HCT116 (cell line): ENCODE measurements at regions not wholly inside any gene's neighbourhood (a gene's known extent, or its start where the extent isn't known, plus 50 kb on each side); places are given as distances from the start of the nearest gene placed in this dataset.

ENCODE experiments used
- ATAC-seq: fragments of 200-7000 bp; cut with Tn5 transposase; 2 replicates; pipeline ENCODE4 v1.9.1; 2020; ENCODE audit warnings: mild to moderate bottlenecking, moderate library complexity
- BruUV-seq: library from RNA; stranded (reverse); fragments of 400-500 nt; replicated peaks from 2 replicates; lab custom pipeline; 2021; lab: Mats Ljungman, UMichigan
- CTCF ChIA-PET: fragments of 300-600 bp; sonication (Branson Sonifier 250); formaldehyde crosslinking; loops from one replicate; lab custom pipeline; 2021; ENCODE audit warnings: antibody characterized with exemption; lab: Charles Lee
- POLR2A ChIA-PET: fragments of 300-600, 350-600 bp; sonication (Branson Sonifier 250); formaldehyde crosslinking; loops from one replicate; lab custom pipeline; 2021; ENCODE audit warnings: antibody characterized with exemption; lab: Charles Lee
- RAD21 ChIA-PET, 2 experiments: fragments of 300-600 bp; sonication (Branson Sonifier 250); formaldehyde crosslinking; loops; one replicate each; lab custom pipeline; 2023; ENCODE audit warnings: low total read pairs in 2 of 2; ENCODE audit not compliant: uncharacterized antibody in 2 of 2, unreplicated experiment in 2 of 2, low non-redundant PET in 1 of 2; lab: Charles Lee
- DNase-seq: peaks from one replicate; pipeline ENCODE4 v3.0.0-alpha.2; 2010; ENCODE audit warnings: low read depth, low spot score
- H2AFZ ChIP-seq: fragments of 200-600 bp; shearing (Covaris generic), sonication (generic); 2 replicates; pipeline ENCODE4 v1.6.1; 2017; ENCODE audit warnings: low read depth, mixed run types, mixed read lengths, antibody characterized with exemption, low read length; ENCODE audit not compliant: poor library complexity, severe bottlenecking
- H3K27ac ChIP-seq: 2 replicates; pipeline ENCODE4 v1.5.1; 2012; ENCODE audit warnings: low read depth, low read length
- H3K27me3 ChIP-seq: fragments of 200-600 bp; sonication (generic); 2 replicates; pipeline ENCODE4 v1.6.1; 2016; ENCODE audit warnings: mixed run types, low read length, mixed read lengths; ENCODE audit not compliant: insufficient read depth
- H3K36me3 ChIP-seq, 2 experiments: fragments of 200-500 bp in 1 of 2; fragments of 200-600 bp in 1 of 2; sonication (Bioruptor generic) in 1 of 2; sonication (generic) in 1 of 2; 2 replicates each; pipeline versions ENCODE4 v1.5.1 to v1.6.1; 2014 to 2016; ENCODE audit warnings: low read length in 2 of 2, inconsistent platforms in 1 of 2, mixed read lengths in 1 of 2, mixed run types in 1 of 2; ENCODE audit not compliant: insufficient read depth in 2 of 2, control insufficient read depth in 1 of 2
- H3K4me1 ChIP-seq, 2 experiments: fragments of 200-600 bp in 1 of 2; sonication (generic) in 1 of 2; 2 replicates each; pipeline versions ENCODE4 v1.5.1 to v1.6.1; 2012 to 2017; ENCODE audit warnings: low read length in 2 of 2, inconsistent platforms in 1 of 2, mild to moderate bottlenecking in 1 of 2, mixed read lengths in 1 of 2, mixed run types in 1 of 2, moderate library complexity in 1 of 2; ENCODE audit not compliant: insufficient read depth in 2 of 2, control insufficient read depth in 1 of 2
- H3K4me2 ChIP-seq: fragments of 200-600 bp; sonication (generic); 2 replicates; pipeline ENCODE4 v1.6.1; 2017; ENCODE audit warnings: mixed run types, low read length, mixed read lengths
- H3K4me3 ChIP-seq, 2 experiments: fragments of 200-600 bp in 1 of 2; sonication (generic) in 1 of 2; replicated peaks in 1 of 2; 2 replicates each; pipeline ENCODE4 v1.5.1; 2011 to 2016; ENCODE audit warnings: low read length in 2 of 2, control low read depth in 1 of 2, low read depth in 1 of 2, mild to moderate bottlenecking in 1 of 2, mixed read lengths in 1 of 2, mixed run types in 1 of 2
- H3K79me2 ChIP-seq: fragments of 200-600 bp; sonication (generic); 2 replicates; pipeline ENCODE4 v1.6.1; 2017; ENCODE audit warnings: mild to moderate bottlenecking, mixed run types, low read length, moderate library complexity, mixed read lengths; ENCODE audit not compliant: insufficient read depth
- H3K9ac ChIP-seq: fragments of 200-600 bp; sonication (generic); 2 replicates; pipeline ENCODE4 v1.6.1; 2016; ENCODE audit warnings: low read length, mixed read lengths
- H3K9me2 ChIP-seq: fragments of 200-600 bp; sonication (generic), shearing (Covaris generic); 2 replicates; pipeline ENCODE4 v1.6.1; 2017; ENCODE audit warnings: mixed run types, mild to moderate bottlenecking, moderate library complexity; ENCODE audit not compliant: insufficient read depth
- H3K9me3 ChIP-seq, 2 experiments: fragments of 200-500 bp in 1 of 2; fragments of 200-600 bp in 1 of 2; sonication (Bioruptor generic) in 1 of 2; sonication (generic) in 1 of 2; 2 replicates each; pipeline ENCODE4 v1.6.1; 2014 to 2017; ENCODE audit warnings: low read length in 2 of 2, mixed read lengths in 2 of 2, inconsistent platforms in 1 of 2, low read depth in 1 of 2, mild to moderate bottlenecking in 1 of 2, mixed run types in 1 of 2, moderate library complexity in 1 of 2; ENCODE audit not compliant: control insufficient read depth in 1 of 2, insufficient read depth in 1 of 2
- H4K20me1 ChIP-seq: fragments of 200-600 bp; sonication (generic), shearing (Covaris generic); 2 replicates; pipeline ENCODE4 v1.6.1; 2017; ENCODE audit warnings: mixed run types, mild to moderate bottlenecking, moderate library complexity; ENCODE audit not compliant: insufficient read depth
- ELF1 ChIP-seq: IDR thresholded peaks from 2 replicates; pipeline ENCODE4 v1.6.1; 2012; ENCODE audit warnings: low read depth, borderline replicate concordance
- EZH2 ChIP-seq: fragments of 200-600 bp; sonication (generic); IDR thresholded peaks from 2 replicates; pipeline ENCODE4 v1.6.1; 2017; ENCODE audit warnings: antibody characterized with exemption, mixed run types
- EZH2phosphoT487 ChIP-seq: fragments of 200-600 bp; IDR thresholded peaks from 2 replicates; pipeline ENCODE4 v1.6.1; 2018; ENCODE audit warnings: antibody characterized with exemption, borderline replicate concordance
- FOSL1 ChIP-seq: IDR thresholded peaks from 2 replicates; pipeline ENCODE4 v1.6.1; 2012; ENCODE audit warnings: low read depth
- MAX ChIP-seq: IDR thresholded peaks from 2 replicates; pipeline ENCODE4 v1.6.1; 2012
- POLR2AphosphoS5 ChIP-seq: IDR thresholded peaks from 2 replicates; pipeline ENCODE4 v1.6.1; 2011; ENCODE audit warnings: mild to moderate bottlenecking, low read depth, low read length, moderate library complexity
- SIN3A ChIP-seq: IDR thresholded peaks from 2 replicates; pipeline ENCODE4 v1.6.1; 2012; ENCODE audit warnings: low read depth
- TCF7L2 ChIP-seq: IDR thresholded peaks from 2 replicates; pipeline ENCODE4 v1.7.0; 2011; ENCODE audit warnings: borderline replicate concordance, inconsistent platforms; ENCODE audit not compliant: insufficient read depth, insufficient read length; ENCODE audit errors: extremely low read depth
- ZFX ChIP-seq: fragments of 450-650 bp; IDR thresholded peaks from 2 replicates; pipeline ENCODE4 v1.6.1; 2017
- intact Hi-C: fragments of 100-400 bp; cut with micrococcal nuclease; formaldehyde crosslinking; loops from 2 replicates; pipeline ENCODE4 v1.10.0; 2022
- TF ChIP-seq, protein P1 (sequence below), 3 experiments: fragments of 200-600 bp in 1 of 3; sonication (generic) in 1 of 3; IDR thresholded peaks in 2 of 3; conservative IDR thresholded peaks in 1 of 3; 2 replicates each; pipeline ENCODE4 v1.5.1; 2012 to 2017; ENCODE audit warnings: low read depth in 2 of 3, low read length in 2 of 3, antibody characterized with exemption in 1 of 3, borderline replicate concordance in 1 of 3, control low read depth in 1 of 3, mild to moderate bottlenecking in 1 of 3, mixed read lengths in 1 of 3, mixed run types in 1 of 3, moderate library complexity in 1 of 3; ENCODE audit not compliant: insufficient read depth in 1 of 3

GRCh38 chr2:153645599-153645998 lies 167.0 kb upstream of the RPRM start (continued):
- TF ChIP-seq EZH2, result no peak
- TF ChIP-seq, all 23 proteins: peak for 0

DNA sequence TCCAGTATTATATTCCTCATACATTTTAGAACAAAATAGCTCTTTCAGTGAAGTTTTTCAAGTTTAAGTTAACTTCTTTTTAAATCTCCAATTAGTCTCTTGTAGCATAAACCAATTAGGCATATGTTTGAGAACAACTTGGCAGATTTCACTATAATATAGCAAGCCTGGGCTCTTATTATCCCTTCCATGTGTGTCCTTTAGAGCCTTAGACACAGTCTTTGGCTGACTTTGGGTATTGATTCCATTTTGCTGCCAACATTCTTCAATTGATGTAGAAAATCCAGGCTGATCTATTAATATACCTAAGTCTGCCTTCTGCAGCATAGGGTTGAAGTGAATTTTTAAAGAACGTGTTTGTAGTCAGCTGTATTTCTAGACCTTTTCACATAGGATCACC lies 179.1 kb upstream of the RPRM start:
- H3K27ac ChIP-seq, result no peak overlapping the region
- BruUV-seq, result no TSS peak
- H3K9me3 ChIP-seq, result no peaks in the 10 kb centered on the region
- no peaks in the 10 kb centered on the region for H4K20me1 ChIP-seq
- RAD21 ChIA-PET, result no interaction called here
- H3K79me2 ChIP-seq, result no peaks in the 10 kb centered on the region
- TF ChIP-seq, protein P1, sequence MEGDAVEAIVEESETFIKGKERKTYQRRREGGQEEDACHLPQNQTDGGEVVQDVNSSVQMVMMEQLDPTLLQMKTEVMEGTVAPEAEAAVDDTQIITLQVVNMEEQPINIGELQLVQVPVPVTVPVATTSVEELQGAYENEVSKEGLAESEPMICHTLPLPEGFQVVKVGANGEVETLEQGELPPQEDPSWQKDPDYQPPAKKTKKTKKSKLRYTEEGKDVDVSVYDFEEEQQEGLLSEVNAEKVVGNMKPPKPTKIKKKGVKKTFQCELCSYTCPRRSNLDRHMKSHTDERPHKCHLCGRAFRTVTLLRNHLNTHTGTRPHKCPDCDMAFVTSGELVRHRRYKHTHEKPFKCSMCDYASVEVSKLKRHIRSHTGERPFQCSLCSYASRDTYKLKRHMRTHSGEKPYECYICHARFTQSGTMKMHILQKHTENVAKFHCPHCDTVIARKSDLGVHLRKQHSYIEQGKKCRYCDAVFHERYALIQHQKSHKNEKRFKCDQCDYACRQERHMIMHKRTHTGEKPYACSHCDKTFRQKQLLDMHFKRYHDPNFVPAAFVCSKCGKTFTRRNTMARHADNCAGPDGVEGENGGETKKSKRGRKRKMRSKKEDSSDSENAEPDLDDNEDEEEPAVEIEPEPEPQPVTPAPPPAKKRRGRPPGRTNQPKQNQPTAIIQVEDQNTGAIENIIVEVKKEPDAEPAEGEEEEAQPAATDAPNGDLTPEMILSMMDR (IDR thresholded peaks at IDR 0.05 in 2 of 3, conservative IDR thresholded peaks at IDR 0.05 in 1 of 3; ENCODE audit: borderline replicate concordance in 1 of 3, insufficient read depth in 1 of 3, low read depth in 2 of 3, low read length in 2 of 3), result no peak
- no peak for TF ChIP-seq MAX
- H3K4me1 ChIP-seq, result no peaks in the 10 kb centered on the region
- no peak overlapping the region for H3K4me3 ChIP-seq
- no peak overlapping the region for H2AFZ ChIP-seq
- no peak overlapping the region for H3K4me2 ChIP-seq
- no peak for ATAC-seq
- no peaks in the 10 kb centered on the region for H3K9me2 ChIP-seq
- no peaks in the 10 kb centered on the region for H3K36me3 ChIP-seq
- no peak overlapping the region for H3K9ac ChIP-seq
- POLR2A ChIA-PET, result no interaction called here
- H3K27me3 ChIP-seq, result no peaks in the 10 kb centered on the region
- CTCF ChIA-PET, result no interaction called here
- no peak for DNase-seq
- intact Hi-C loops, result no loop called here

DNA sequence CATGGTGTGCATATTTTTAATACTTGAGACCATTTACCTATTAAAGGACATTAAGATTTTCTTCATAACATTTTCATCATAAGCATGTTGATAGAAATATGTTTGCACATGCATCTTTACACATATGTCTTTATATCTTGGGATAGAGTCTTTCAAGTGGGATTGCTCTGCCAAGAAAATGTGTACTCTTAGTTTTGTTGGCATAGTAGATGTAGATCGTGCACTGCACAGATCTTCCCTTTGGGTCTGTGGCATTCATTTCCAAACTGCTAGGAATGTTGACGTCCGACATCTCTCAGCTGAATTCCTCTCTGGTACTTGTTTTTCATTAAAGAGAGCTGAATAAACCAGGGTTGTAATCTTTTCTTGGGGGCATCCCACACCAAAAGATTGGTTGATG lies 183.2 kb upstream of the RPRM start:
- no TSS peak for BruUV-seq
- RAD21 ChIA-PET, result no interaction called here
- intact Hi-C loops, result no loop called here
- Histone ChIP-seq H3K27me3 (no peaks in the 10 kb centered on the region), H3K9me2 (no peaks in the 10 kb centered on the region), H3K4me2 (no peak overlapping the region), H3K36me3 (no peaks in the 10 kb centered on the region), H3K4me1 (no peaks in the 10 kb centered on the region), H3K9ac (no peak overlapping the region), H2AFZ (no peak overlapping the region), H3K79me2 (no peaks in the 10 kb centered on the region), H3K4me3 (no peak overlapping the region), H3K27ac (no peak overlapping the region), H4K20me1 (no peaks in the 10 kb centered on the region), H3K9me3 (no peaks in the 10 kb centered on the region)
- ATAC-seq, result no peak
- TF ChIP-seq SIN3A, result no peak
- TF ChIP-seq ELF1, result no peak
- TF ChIP-seq FOSL1, result no peak
- TF ChIP-seq, protein P1 (IDR thresholded peaks at IDR 0.05 in 2 of 3, conservative IDR thresholded peaks at IDR 0.05 in 1 of 3; ENCODE audit: borderline replicate concordance in 1 of 3, insufficient read depth in 1 of 3, low read depth in 2 of 3, low read length in 2 of 3), result no peak
- TF ChIP-seq POLR2AphosphoS5, result no peak
- TF ChIP-seq EZH2phosphoT487, result no peak
- TF ChIP-seq ZFX, result no peak
- no peak for TF ChIP-seq TCF7L2
- DNase-seq, result no peak
- POLR2A ChIA-PET, result no interaction called here
- CTCF ChIA-PET, result no interaction called here
